ENCODE measurements at regions not wholly inside any gene's neighbourhood (a gene's known extent, or its start where the extent isn't known, plus 50 kb on each side); places are given as distances from the start of the nearest gene placed in this dataset.

- H3K36me3 ChIP-seq: no peaks in the 10 kb centered on the region
- H3K4me1 ChIP-seq (replicated peaks): no peaks in the 10 kb centered on the region
- H3K9me3 ChIP-seq: no peaks in the 10 kb centered on the region
- intact Hi-C loops (cut with DNase I): no loop called here
- H3K27me3 ChIP-seq (replicated peaks; ENCODE audit: insufficient read depth): no peaks in the 10 kb centered on the region
- H3K4me3 ChIP-seq: no peak overlapping the region
- DNase-seq (ENCODE audit: low spot score): no peak
- WGBS: 96% methylated on average over 2 of the region's 2 CpGs
- no peak for TF ChIP-seq POLR2AphosphoS5 (IDR thresholded peaks at IDR 0.05)
- TF ChIP-seq, protein P1, sequence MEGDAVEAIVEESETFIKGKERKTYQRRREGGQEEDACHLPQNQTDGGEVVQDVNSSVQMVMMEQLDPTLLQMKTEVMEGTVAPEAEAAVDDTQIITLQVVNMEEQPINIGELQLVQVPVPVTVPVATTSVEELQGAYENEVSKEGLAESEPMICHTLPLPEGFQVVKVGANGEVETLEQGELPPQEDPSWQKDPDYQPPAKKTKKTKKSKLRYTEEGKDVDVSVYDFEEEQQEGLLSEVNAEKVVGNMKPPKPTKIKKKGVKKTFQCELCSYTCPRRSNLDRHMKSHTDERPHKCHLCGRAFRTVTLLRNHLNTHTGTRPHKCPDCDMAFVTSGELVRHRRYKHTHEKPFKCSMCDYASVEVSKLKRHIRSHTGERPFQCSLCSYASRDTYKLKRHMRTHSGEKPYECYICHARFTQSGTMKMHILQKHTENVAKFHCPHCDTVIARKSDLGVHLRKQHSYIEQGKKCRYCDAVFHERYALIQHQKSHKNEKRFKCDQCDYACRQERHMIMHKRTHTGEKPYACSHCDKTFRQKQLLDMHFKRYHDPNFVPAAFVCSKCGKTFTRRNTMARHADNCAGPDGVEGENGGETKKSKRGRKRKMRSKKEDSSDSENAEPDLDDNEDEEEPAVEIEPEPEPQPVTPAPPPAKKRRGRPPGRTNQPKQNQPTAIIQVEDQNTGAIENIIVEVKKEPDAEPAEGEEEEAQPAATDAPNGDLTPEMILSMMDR (IDR thresholded peaks at IDR 0.05): no peak
- TF ChIP-seq POLR2A (IDR thresholded peaks at IDR 0.05): no peak
- no peak overlapping the region for H3K27ac ChIP-seq
These were observed 630.0 kb upstream of the ADGRL2 start for GRCh38 chr1:81170721-81171120.

- no peaks in the 10 kb centered on the region for H3K9me3 ChIP-seq
- H3K4me3 ChIP-seq: no peak overlapping the region
- WGBS: 85% methylated on average over 2 of the region's 2 CpGs
- no peaks in the 10 kb centered on the region for H3K27me3 ChIP-seq (replicated peaks; ENCODE audit: insufficient read depth)
- intact Hi-C loops (cut with DNase I): no loop called here
- DNase-seq (ENCODE audit: low spot score): no peak
- H3K27ac ChIP-seq: no peak overlapping the region
- no peaks in the 10 kb centered on the region for H3K36me3 ChIP-seq
- TF ChIP-seq POLR2AphosphoS5 (IDR thresholded peaks at IDR 0.05): no peak
- no peak for TF ChIP-seq POLR2A (IDR thresholded peaks at IDR 0.05)
- TF ChIP-seq, protein P1 (IDR thresholded peaks at IDR 0.05): no peak
- no peaks in the 10 kb centered on the region for H3K4me1 ChIP-seq (replicated peaks)
These were observed 634.8 kb upstream of the ADGRL2 start for GRCh38 chr1:81165963-81166362.

- no peak overlapping the region for H3K4me3 ChIP-seq
- intact Hi-C loops (cut with DNase I): no loop called here
- DNase-seq (ENCODE audit: low spot score): no peak
These were observed 640.0 kb upstream of the ADGRL2 start for GRCh38 chr1:81160696-81161095.

DNA sequence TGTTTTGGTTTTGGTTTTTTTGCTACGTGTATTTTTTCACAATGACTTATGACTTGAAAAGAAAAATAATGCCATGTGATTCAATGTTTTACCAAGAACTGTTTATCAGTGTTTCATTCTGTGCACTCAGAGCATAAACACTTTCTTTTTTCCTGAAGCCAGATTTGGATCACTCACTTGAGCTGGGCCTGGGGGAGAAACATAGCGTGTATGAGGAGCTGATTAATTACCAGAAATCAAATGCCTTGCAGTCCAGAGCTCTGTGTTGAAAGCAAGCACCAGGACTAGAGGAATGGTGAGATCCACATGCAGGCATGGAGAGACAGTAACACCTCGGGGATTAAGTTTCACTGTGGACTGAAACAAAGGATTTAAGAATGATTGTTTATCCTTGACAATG lies 642.1 kb upstream of the ADGRL2 start:
- no peak for TF ChIP-seq POLR2A (IDR thresholded peaks at IDR 0.05)
- TF ChIP-seq, protein P1 (IDR thresholded peaks at IDR 0.05): no peak
- TF ChIP-seq POLR2AphosphoS5 (IDR thresholded peaks at IDR 0.05): no peak
- Histone ChIP-seq H3K9me3 (no peaks in the 10 kb centered on the region), H3K4me3 (no peak overlapping the region), H3K27ac (no peak overlapping the region), H3K27me3 (replicated peaks; ENCODE audit: insufficient read depth) (no peaks in the 10 kb centered on the region), H3K4me1 (replicated peaks) (no peaks in the 10 kb centered on the region), H3K36me3 (no peaks in the 10 kb centered on the region)
- WGBS: 17% methylated on average over 3 of the region's 3 CpGs
- intact Hi-C loops (cut with DNase I): no loop called here
- DNase-seq (ENCODE audit: low spot score): no peak

More at GRCh38 chr1:81160696-81161095, 640.0 kb upstream of the ADGRL2 start:
- Histone ChIP-seq H3K36me3 (no peaks in the 10 kb centered on the region), H3K27ac (no peak overlapping the region), H3K9me3 (no peaks in the 10 kb centered on the region), H3K27me3 (replicated peaks; ENCODE audit: insufficient read depth) (no peaks in the 10 kb centered on the region), H3K4me1 (replicated peaks) (no peaks in the 10 kb centered on the region)
- WGBS: 91% methylated on average over 3 of the region's 3 CpGs
- no peak for TF ChIP-seq POLR2A (IDR thresholded peaks at IDR 0.05)
- no peak for TF ChIP-seq POLR2AphosphoS5 (IDR thresholded peaks at IDR 0.05)
- TF ChIP-seq, protein P1 (IDR thresholded peaks at IDR 0.05): no peak

GRCh38 chr1:81157686-81158085 lies 643.0 kb upstream of the ADGRL2 start:
- 94% methylated on average over 1 of the region's 1 CpG for WGBS
- no peak for DNase-seq (ENCODE audit: low spot score)
- TF ChIP-seq POLR2A (IDR thresholded peaks at IDR 0.05) (no peak), POLR2AphosphoS5 (IDR thresholded peaks at IDR 0.05) (no peak)
- TF ChIP-seq, protein P1 (IDR thresholded peaks at IDR 0.05): no peak
- Histone ChIP-seq H3K4me3 (no peak overlapping the region), H3K9me3 (no peaks in the 10 kb centered on the region), H3K36me3 (no peaks in the 10 kb centered on the region), H3K4me1 (replicated peaks) (no peaks in the 10 kb centered on the region), H3K27ac (no peak overlapping the region), H3K27me3 (replicated peaks; ENCODE audit: insufficient read depth) (no peaks in the 10 kb centered on the region)
- intact Hi-C loops (cut with DNase I): no loop called here

All from prostate gland (tissue), 2 donors.